Endothelial cell of umbilical vein (primary cell): ENCODE measurements at regions not wholly inside any gene's neighbourhood (a gene's known extent, or its start where the extent isn't known, plus 50 kb on each side); places are given as distances from the start of the nearest gene placed in this dataset.

Experiments used
- BruUV-seq: library from RNA; stranded (reverse); fragments of 400-500 nt; replicated peaks from 2 replicates; lab custom pipeline; 2021; lab: Mats Ljungman, UMichigan
- CTCF ChIA-PET: fragments of 300-600, 350-600 bp; sonication (Branson Sonifier 250); formaldehyde crosslinking; loops from one replicate; lab custom pipeline; 2021; ENCODE audit warnings: antibody characterized with exemption, inconsistent platforms; lab: Charles Lee
- POLR2A ChIA-PET: fragments of 300-600, 350-600 bp; sonication (Branson Sonifier 250); formaldehyde crosslinking; loops from one replicate; lab custom pipeline; 2021; ENCODE audit warnings: antibody characterized with exemption, inconsistent platforms; lab: Charles Lee
- DNase-seq: peaks from one replicate; pipeline ENCODE4 v3.0.0-alpha.2; 2011; ENCODE audit warnings: low read depth, low spot score
- FAIRE-seq: peaks from 2 replicates; lab custom pipeline; 2011; peaks lifted over from hg19 to GRCh38; lab: Jason Lieb, UNC
- H2AFZ ChIP-seq: 2 replicates; pipeline ENCODE4 v1.6.0; 2012; ENCODE audit warnings: low read depth, low read length, control low read depth, inconsistent platforms
- H3K27ac ChIP-seq: 2 replicates; pipeline ENCODE4 v1.5.1; 2011; ENCODE audit warnings: low read depth, mild to moderate bottlenecking, control low read depth, low read length, moderate library complexity; ENCODE audit not compliant: insufficient read depth
- H3K27me3 ChIP-seq, 2 experiments: 2 replicates each; pipeline versions ENCODE4 v1.6.0 to v1.6.1; 2011; ENCODE audit warnings: low read length in 2 of 2, mixed read lengths in 1 of 2; ENCODE audit not compliant: control insufficient read depth in 2 of 2, insufficient read depth in 2 of 2
- H3K36me3 ChIP-seq, 2 experiments: 2 replicates in 1 of 2; 3 replicates in 1 of 2; pipeline ENCODE4 v1.5.1; 2011; ENCODE audit warnings: low read length in 2 of 2, mild to moderate bottlenecking in 1 of 2, moderate library complexity in 1 of 2; ENCODE audit not compliant: control insufficient read depth in 2 of 2, insufficient read depth in 2 of 2; ENCODE audit errors: extremely low read depth in 1 of 2
- H3K4me1 ChIP-seq: 3 replicates; pipeline ENCODE4 v1.5.1; 2011; ENCODE audit warnings: mild to moderate bottlenecking, low read length; ENCODE audit not compliant: control insufficient read depth, insufficient read depth; ENCODE audit errors: extremely low read depth
- H3K4me2 ChIP-seq: 2 replicates; pipeline ENCODE4 v1.6.1; 2011; ENCODE audit warnings: low read length, control low read depth, mixed read lengths; ENCODE audit not compliant: insufficient read depth
- H3K4me3 ChIP-seq, 3 experiments: fragments of 200-600 bp in 1 of 3; sonication (generic), shearing (Covaris generic) in 1 of 3; replicated peaks in 1 of 3; 2 replicates each; pipeline ENCODE4 v1.5.1; 2011 to 2016; ENCODE audit warnings: control low read depth in 3 of 3, low read length in 3 of 3, mild to moderate bottlenecking in 2 of 3, inconsistent platforms in 1 of 3, low read depth in 1 of 3, moderate library complexity in 1 of 3; ENCODE audit not compliant: insufficient read depth in 1 of 3
- H3K79me2 ChIP-seq: 2 replicates; pipeline ENCODE4 v1.6.0; 2012; ENCODE audit warnings: low read length, inconsistent platforms; ENCODE audit not compliant: control insufficient read depth, insufficient read depth
- H3K9ac ChIP-seq: replicated peaks from 2 replicates; pipeline ENCODE3; 2011; ENCODE audit warnings: low read length, control low read depth; ENCODE audit not compliant: insufficient read depth; ENCODE audit errors: extremely low read depth
- H3K9me1 ChIP-seq: replicated peaks from 3 replicates; pipeline ENCODE4 v1.6.0; 2011; ENCODE audit warnings: mild to moderate bottlenecking, low read length; ENCODE audit not compliant: control insufficient read depth, insufficient read depth; ENCODE audit errors: extremely low read depth
- H3K9me3 ChIP-seq: replicated peaks from 2 replicates; pipeline ENCODE4 v1.5.1; 2012; ENCODE audit warnings: low read length, inconsistent platforms; ENCODE audit not compliant: control insufficient read depth, insufficient read depth
- H4K20me1 ChIP-seq: replicated peaks from 2 replicates; pipeline ENCODE3; 2011; ENCODE audit warnings: mild to moderate bottlenecking, low read length; ENCODE audit not compliant: control insufficient read depth, insufficient read depth; ENCODE audit errors: extremely low read depth
- CTCF ChIP-seq, 2 donors: IDR thresholded peaks; 1 replicate in 1 of 2; 2 replicates in 1 of 2; pipeline ENCODE4 v1.5.1; 2011; ENCODE audit warnings: low read length in 2 of 2, mild to moderate bottlenecking in 2 of 2, moderate library complexity in 2 of 2, control low read depth in 1 of 2, inconsistent platforms in 1 of 2, low read depth in 1 of 2; ENCODE audit not compliant: insufficient read depth in 1 of 2; ENCODE audit errors: extremely low read depth in 1 of 2
- EZH2 ChIP-seq: IDR thresholded peaks from 2 replicates; pipeline ENCODE4 v1.6.1; 2012; ENCODE audit warnings: borderline replicate concordance, low read depth, mild to moderate bottlenecking, moderate library complexity, low read length, inconsistent platforms; ENCODE audit not compliant: severe bottlenecking
- FOS ChIP-seq: IDR thresholded peaks from 2 replicates; pipeline ENCODE4 v1.6.1; 2011; ENCODE audit warnings: mild to moderate bottlenecking, low read length, moderate library complexity, borderline replicate concordance; ENCODE audit not compliant: insufficient read depth
- GATA2 ChIP-seq: IDR thresholded peaks from 2 replicates; pipeline ENCODE4 v1.7.0; 2011; ENCODE audit warnings: low read depth, mild to moderate bottlenecking, moderate library complexity, mixed read lengths, low read length; ENCODE audit not compliant: insufficient read length, insufficient read depth
- JUN ChIP-seq: IDR thresholded peaks from 2 replicates; pipeline ENCODE4 v1.6.1; 2011; ENCODE audit warnings: borderline replicate concordance, low read depth; ENCODE audit not compliant: insufficient read length, insufficient read depth
- MYC ChIP-seq: IDR thresholded peaks from one replicate; pipeline ENCODE4 v1.6.1; 2011; ENCODE audit warnings: mild to moderate bottlenecking, low read depth, low read length
- POLR2A ChIP-seq: IDR thresholded peaks from 2 replicates; pipeline ENCODE4 v1.6.1; 2012; ENCODE audit warnings: low read depth, mild to moderate bottlenecking, control low read depth, low read length
- POLR2AphosphoS5 ChIP-seq: IDR thresholded peaks from 2 replicates; pipeline ENCODE4 v1.6.1; 2012; ENCODE audit warnings: low read depth, mild to moderate bottlenecking, control low read depth, low read length, moderate library complexity; ENCODE audit not compliant: insufficient read depth
- dilution Hi-C: fragments of 300-500 bp; cut with MboI; formaldehyde crosslinking; loops from one replicate; pipeline ENCODE4 v1.15.0; 2019; ENCODE audit warnings: low sequenced_read_pairs; ENCODE audit not compliant: extremely low pct_ligation_motif_present
- intact Hi-C: fragments of 100-400 bp; cut with micrococcal nuclease; formaldehyde crosslinking; loops from one replicate; pipeline ENCODE4 v1.10.0; 2022
- TF ChIP-seq, protein P1 (sequence below): IDR thresholded peaks from 2 replicates; pipeline ENCODE4 v1.6.1; 2011; ENCODE audit not compliant: insufficient read depth, insufficient read length

- no peaks in the 10 kb centered on the region for H4K20me1 ChIP-seq
- H3K27ac ChIP-seq, result no peak overlapping the region
- no peaks in the 10 kb centered on the region for H3K79me2 ChIP-seq
- no peaks in the 10 kb centered on the region for H3K9me1 ChIP-seq
- FAIRE-seq (no peak), DNase-seq (no peak)
- H2AFZ ChIP-seq, result no peak overlapping the region
- no TSS peak for BruUV-seq
- no peaks in the 10 kb centered on the region for H3K36me3 ChIP-seq
- no peak overlapping the region for H3K4me3 ChIP-seq
- H3K27me3 ChIP-seq, result no peaks in the 10 kb centered on the region
- no peak for TF ChIP-seq FOS
- TF ChIP-seq EZH2, result no peak
- no peak for TF ChIP-seq JUN
- TF ChIP-seq CTCF (IDR thresholded peaks at IDR 0.05; ENCODE audit: extremely low read depth in 1 of 2, insufficient read depth in 1 of 2, low read depth in 1 of 2, low read length in 2 of 2), result no peak
- TF ChIP-seq POLR2A, result no peak
- TF ChIP-seq, protein P1, sequence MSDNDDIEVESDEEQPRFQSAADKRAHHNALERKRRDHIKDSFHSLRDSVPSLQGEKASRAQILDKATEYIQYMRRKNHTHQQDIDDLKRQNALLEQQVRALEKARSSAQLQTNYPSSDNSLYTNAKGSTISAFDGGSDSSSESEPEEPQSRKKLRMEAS, result no peak
- TF ChIP-seq MYC, result no peak
- no peak for TF ChIP-seq POLR2AphosphoS5
- no peak for TF ChIP-seq GATA2
- dilution Hi-C loops, result no loop called here
- no peak overlapping the region for H3K9ac ChIP-seq
- H3K4me1 ChIP-seq, result peaks cover 40% of the 10 kb centered on the region
- ChIA-PET POLR2A (no interaction called here), CTCF (interaction anchor here (1.1 kb wide), 1 partner anchor 8 kb away, joined by 5 read pairs; no protein-coding TSS in a partner anchor)
- no peak overlapping the region for H3K4me2 ChIP-seq
- intact Hi-C loops, result no loop called here
- H3K9me3 ChIP-seq, result no peaks in the 10 kb centered on the region
These were observed 506.6 kb upstream of the SULF2 start for GRCh38 chr20:48291896-48292295.
